Astrocyte (in vitro differentiated cells and primary cell): ENCODE measurements at regions not wholly inside any gene's neighbourhood (a gene's known extent, or its start where the extent isn't known, plus 50 kb on each side); places are given as distances from the start of the nearest gene placed in this dataset.

Source experiments
- DNase-seq: peaks from one replicate; pipeline ENCODE4 v3.0.0-alpha.2; 2010; ENCODE audit warnings: low read depth
- FAIRE-seq: peaks from 2 replicates; lab custom pipeline; 2011; peaks lifted over from hg19 to GRCh38; lab: Jason Lieb, UNC
- H2AFZ ChIP-seq: 2 replicates; pipeline ENCODE4 v1.6.0; 2012; ENCODE audit warnings: low read depth, low read length, inconsistent platforms
- H3K27ac ChIP-seq: 2 replicates; pipeline ENCODE4 v1.5.1; 2011; ENCODE audit warnings: low read depth, low read length, inconsistent platforms
- H3K27me3 ChIP-seq: 2 replicates; pipeline ENCODE4 v1.6.0; 2011; ENCODE audit warnings: low read length, inconsistent platforms; ENCODE audit not compliant: insufficient read depth
- H3K36me3 ChIP-seq: 2 replicates; pipeline ENCODE4 v1.5.1; 2011; ENCODE audit warnings: low read length, inconsistent platforms; ENCODE audit not compliant: insufficient read depth
- H3K4me1 ChIP-seq: 2 replicates; pipeline ENCODE4 v1.5.1; 2011; ENCODE audit warnings: low read length, inconsistent platforms; ENCODE audit not compliant: insufficient read depth
- H3K4me2 ChIP-seq: 2 replicates; pipeline ENCODE4 v1.6.0; 2012; ENCODE audit warnings: low read length, inconsistent platforms
- H3K4me3 ChIP-seq: 2 replicates; pipeline ENCODE4 v1.5.1; 2011; ENCODE audit warnings: low read depth, mild to moderate bottlenecking, low read length, inconsistent platforms; ENCODE audit not compliant: insufficient read depth
- H3K79me2 ChIP-seq: 2 replicates; pipeline ENCODE4 v1.6.0; 2012; ENCODE audit warnings: mild to moderate bottlenecking, low read length, inconsistent platforms; ENCODE audit not compliant: insufficient read depth
- H3K9ac ChIP-seq: 2 replicates; pipeline ENCODE4 v1.6.0; 2012; ENCODE audit warnings: mild to moderate bottlenecking, low read length, inconsistent platforms
- H3K9me3 ChIP-seq: 2 replicates; pipeline ENCODE4 v1.5.1; 2012; ENCODE audit warnings: low read depth, mild to moderate bottlenecking, low read length, inconsistent platforms; ENCODE audit not compliant: insufficient read depth
- H4K20me1 ChIP-seq: 2 replicates; pipeline ENCODE4 v1.6.0; 2012; ENCODE audit warnings: low read length, inconsistent platforms; ENCODE audit not compliant: insufficient read depth
- H3K27ac Mint-ChIP-seq: one replicate; pipeline ENCODE4 v1.8.0; 2021; ENCODE audit warnings: mild to moderate bottlenecking, mixed read lengths; ENCODE audit not compliant: unreplicated experiment
- H3K27me3 Mint-ChIP-seq: one replicate; pipeline ENCODE4 v1.8.0; 2021; ENCODE audit warnings: low read depth, mixed read lengths; ENCODE audit not compliant: unreplicated experiment
- H3K36me3 Mint-ChIP-seq: one replicate; pipeline ENCODE4 v1.8.0; 2021; ENCODE audit warnings: low read depth, mixed read lengths; ENCODE audit not compliant: unreplicated experiment
- H3K4me1 Mint-ChIP-seq: one replicate; pipeline ENCODE4 v1.8.0; 2021; ENCODE audit warnings: low read depth, mixed read lengths; ENCODE audit not compliant: unreplicated experiment
- H3K4me3 Mint-ChIP-seq: one replicate; pipeline ENCODE4 v1.8.0; 2021; ENCODE audit warnings: mild to moderate bottlenecking, moderate library complexity, mixed read lengths; ENCODE audit not compliant: unreplicated experiment
- H3K9me3 Mint-ChIP-seq: one replicate; pipeline ENCODE4 v1.8.0; 2021; ENCODE audit warnings: mild to moderate bottlenecking, mixed read lengths; ENCODE audit not compliant: unreplicated experiment
- EZH2 ChIP-seq: IDR thresholded peaks from 2 replicates; pipeline ENCODE4 v1.6.1; 2012; ENCODE audit warnings: mild to moderate bottlenecking, low read length, inconsistent platforms; ENCODE audit not compliant: insufficient read depth
- TF ChIP-seq, protein P1 (sequence below): IDR thresholded peaks from 2 replicates; pipeline ENCODE4 v1.5.1; 2011; ENCODE audit warnings: low read depth, mild to moderate bottlenecking, inconsistent platforms, low read length, moderate library complexity; ENCODE audit not compliant: insufficient read depth

DNA sequence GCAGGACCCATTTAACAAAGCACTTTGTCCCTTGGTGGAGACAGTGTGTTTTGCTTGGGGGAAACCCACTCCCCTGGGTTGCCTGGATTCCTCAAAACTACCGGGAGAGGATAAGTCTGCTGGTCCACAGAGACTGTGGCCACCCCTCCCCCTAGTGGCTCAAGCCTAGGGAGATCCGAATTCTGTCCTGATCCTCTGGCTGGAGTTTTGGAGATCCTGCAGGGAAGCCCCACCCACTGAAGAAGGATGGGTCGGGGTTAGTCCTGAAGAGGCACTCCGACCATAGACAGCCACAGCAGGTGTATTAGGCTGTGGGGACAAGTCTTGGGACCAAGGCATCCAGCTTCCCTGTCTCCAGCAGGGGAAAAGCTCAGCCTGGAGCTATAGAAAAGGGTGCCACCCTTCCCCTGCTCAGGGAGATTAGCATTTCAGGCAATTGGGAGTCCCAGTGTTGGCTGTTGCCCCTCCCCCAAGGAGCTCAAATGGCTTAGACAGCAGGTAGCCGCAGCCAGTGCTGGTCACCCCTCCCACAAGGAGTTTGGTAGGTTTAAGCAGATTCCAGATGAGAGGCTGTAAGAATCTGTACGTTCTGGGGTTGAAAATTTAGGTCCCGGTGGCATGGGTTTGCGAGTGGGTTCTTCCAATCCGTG is 750.0 kb downstream of the TBC1D32 start:
- Mint-ChIP-seq H3K9me3 (no peaks in the 10 kb centered on the region), H3K27ac (no peak overlapping the region), H3K36me3 (no peaks in the 10 kb centered on the region), H3K4me3 (no peak overlapping the region), H3K4me1 (no peaks in the 10 kb centered on the region), H3K27me3 (no peaks in the 10 kb centered on the region)
- DNase-seq (no peak), FAIRE-seq (no peak)
- Histone ChIP-seq H3K9ac (no peak overlapping the region), H3K27me3 (no peaks in the 10 kb centered on the region), H2AFZ (no peak overlapping the region), H4K20me1 (no peaks in the 10 kb centered on the region), H3K36me3 (no peaks in the 10 kb centered on the region), H3K9me3 (no peaks in the 10 kb centered on the region), H3K27ac (no peak overlapping the region), H3K4me1 (no peaks in the 10 kb centered on the region), H3K4me2 (no peak overlapping the region), H3K4me3 (no peak overlapping the region), H3K79me2 (no peaks in the 10 kb centered on the region)
- TF ChIP-seq EZH2 = no peak
- TF ChIP-seq, protein P1, sequence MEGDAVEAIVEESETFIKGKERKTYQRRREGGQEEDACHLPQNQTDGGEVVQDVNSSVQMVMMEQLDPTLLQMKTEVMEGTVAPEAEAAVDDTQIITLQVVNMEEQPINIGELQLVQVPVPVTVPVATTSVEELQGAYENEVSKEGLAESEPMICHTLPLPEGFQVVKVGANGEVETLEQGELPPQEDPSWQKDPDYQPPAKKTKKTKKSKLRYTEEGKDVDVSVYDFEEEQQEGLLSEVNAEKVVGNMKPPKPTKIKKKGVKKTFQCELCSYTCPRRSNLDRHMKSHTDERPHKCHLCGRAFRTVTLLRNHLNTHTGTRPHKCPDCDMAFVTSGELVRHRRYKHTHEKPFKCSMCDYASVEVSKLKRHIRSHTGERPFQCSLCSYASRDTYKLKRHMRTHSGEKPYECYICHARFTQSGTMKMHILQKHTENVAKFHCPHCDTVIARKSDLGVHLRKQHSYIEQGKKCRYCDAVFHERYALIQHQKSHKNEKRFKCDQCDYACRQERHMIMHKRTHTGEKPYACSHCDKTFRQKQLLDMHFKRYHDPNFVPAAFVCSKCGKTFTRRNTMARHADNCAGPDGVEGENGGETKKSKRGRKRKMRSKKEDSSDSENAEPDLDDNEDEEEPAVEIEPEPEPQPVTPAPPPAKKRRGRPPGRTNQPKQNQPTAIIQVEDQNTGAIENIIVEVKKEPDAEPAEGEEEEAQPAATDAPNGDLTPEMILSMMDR = no peak

DNA sequence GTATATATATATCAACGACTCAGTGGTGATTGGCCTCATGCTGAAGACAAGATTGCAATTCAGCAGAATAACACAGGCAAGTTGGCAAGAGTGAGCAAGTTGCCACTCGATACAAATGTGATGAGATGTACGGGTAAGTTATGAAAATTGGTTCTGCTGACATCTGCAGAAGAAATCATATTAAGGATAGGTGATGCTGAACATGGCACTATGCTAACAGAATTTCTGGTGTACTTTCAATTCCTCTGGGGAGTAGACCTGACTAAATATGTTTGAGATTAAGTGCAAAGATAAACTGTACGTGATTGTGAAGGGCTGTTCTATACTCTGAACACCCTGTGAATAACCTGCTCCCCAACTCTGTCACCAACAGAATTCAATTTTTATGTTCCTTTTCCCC is 758.2 kb downstream of the TBC1D32 start:
- Histone ChIP-seq H3K27me3 (no peaks in the 10 kb centered on the region), H4K20me1 (no peaks in the 10 kb centered on the region), H3K4me1 (no peaks in the 10 kb centered on the region), H3K36me3 (no peaks in the 10 kb centered on the region), H3K79me2 (no peaks in the 10 kb centered on the region), H3K4me3 (no peak overlapping the region), H3K9ac (no peak overlapping the region), H2AFZ (no peak overlapping the region), H3K9me3 (no peaks in the 10 kb centered on the region), H3K27ac (no peak overlapping the region), H3K4me2 (no peak overlapping the region)
- no peaks in the 10 kb centered on the region for H3K27me3 Mint-ChIP-seq
- FAIRE-seq = no peak
- no peaks in the 10 kb centered on the region for H3K4me1 Mint-ChIP-seq
- H3K36me3 Mint-ChIP-seq = no peaks in the 10 kb centered on the region
- no peak overlapping the region for H3K27ac Mint-ChIP-seq
- H3K4me3 Mint-ChIP-seq = no peak overlapping the region
- H3K9me3 Mint-ChIP-seq = no peaks in the 10 kb centered on the region
- TF ChIP-seq, protein P1 = no peak
- no peak for TF ChIP-seq EZH2
- DNase-seq = no peak

DNA sequence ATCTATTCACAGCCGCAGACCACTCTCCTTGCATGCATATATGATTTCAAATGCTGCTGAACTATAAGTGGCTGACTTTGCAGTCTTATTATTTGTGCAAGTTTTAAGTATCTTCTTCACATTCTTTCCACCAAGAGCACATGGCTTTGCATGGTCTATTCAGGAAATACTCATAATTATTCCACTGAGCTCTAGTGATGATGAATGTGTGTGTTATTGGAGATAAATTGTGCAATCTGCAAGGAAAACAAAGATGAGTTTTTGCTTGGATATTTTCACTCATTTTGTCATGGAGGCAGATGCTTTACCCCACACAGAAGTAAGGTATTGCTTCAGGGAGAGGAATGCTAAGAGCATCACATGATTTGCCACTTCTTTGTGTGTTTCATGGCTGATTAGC is 764.6 kb downstream of the TBC1D32 start:
- H3K27ac Mint-ChIP-seq = no peak overlapping the region
- H3K9ac ChIP-seq = no peak overlapping the region
- no peaks in the 10 kb centered on the region for H4K20me1 ChIP-seq
- DNase-seq (no peak), FAIRE-seq (no peak)
- peaks cover 2% of the 10 kb centered on the region for H3K4me1 Mint-ChIP-seq
- no peak overlapping the region for H3K4me3 ChIP-seq
- H3K27me3 ChIP-seq = no peaks in the 10 kb centered on the region
- no peaks in the 10 kb centered on the region for H3K4me1 ChIP-seq
- H3K36me3 Mint-ChIP-seq = no peaks in the 10 kb centered on the region
- no peak overlapping the region for H3K4me2 ChIP-seq
- H3K27me3 Mint-ChIP-seq = no peaks in the 10 kb centered on the region
- no peak overlapping the region for H3K27ac ChIP-seq
- no peaks in the 10 kb centered on the region for H3K9me3 Mint-ChIP-seq
- no peak overlapping the region for H3K4me3 Mint-ChIP-seq
- no peaks in the 10 kb centered on the region for H3K79me2 ChIP-seq
- no peak for TF ChIP-seq EZH2
- TF ChIP-seq, protein P1 = no peak
- no peaks in the 10 kb centered on the region for H3K9me3 ChIP-seq
- no peak overlapping the region for H2AFZ ChIP-seq
- H3K36me3 ChIP-seq = no peaks in the 10 kb centered on the region
